NK-92 (cell line): ENCODE measurements at regions not wholly inside any gene's neighbourhood (a gene's known extent, or its start where the extent isn't known, plus 50 kb on each side); places are given as distances from the start of the nearest gene placed in this dataset.

Source experiments
- DNase-seq: peaks from one replicate; lab custom pipeline; 2025; ENCODE audit not compliant: unreplicated experiment; lab: John Stamatoyannopoulos, UW

DNA sequence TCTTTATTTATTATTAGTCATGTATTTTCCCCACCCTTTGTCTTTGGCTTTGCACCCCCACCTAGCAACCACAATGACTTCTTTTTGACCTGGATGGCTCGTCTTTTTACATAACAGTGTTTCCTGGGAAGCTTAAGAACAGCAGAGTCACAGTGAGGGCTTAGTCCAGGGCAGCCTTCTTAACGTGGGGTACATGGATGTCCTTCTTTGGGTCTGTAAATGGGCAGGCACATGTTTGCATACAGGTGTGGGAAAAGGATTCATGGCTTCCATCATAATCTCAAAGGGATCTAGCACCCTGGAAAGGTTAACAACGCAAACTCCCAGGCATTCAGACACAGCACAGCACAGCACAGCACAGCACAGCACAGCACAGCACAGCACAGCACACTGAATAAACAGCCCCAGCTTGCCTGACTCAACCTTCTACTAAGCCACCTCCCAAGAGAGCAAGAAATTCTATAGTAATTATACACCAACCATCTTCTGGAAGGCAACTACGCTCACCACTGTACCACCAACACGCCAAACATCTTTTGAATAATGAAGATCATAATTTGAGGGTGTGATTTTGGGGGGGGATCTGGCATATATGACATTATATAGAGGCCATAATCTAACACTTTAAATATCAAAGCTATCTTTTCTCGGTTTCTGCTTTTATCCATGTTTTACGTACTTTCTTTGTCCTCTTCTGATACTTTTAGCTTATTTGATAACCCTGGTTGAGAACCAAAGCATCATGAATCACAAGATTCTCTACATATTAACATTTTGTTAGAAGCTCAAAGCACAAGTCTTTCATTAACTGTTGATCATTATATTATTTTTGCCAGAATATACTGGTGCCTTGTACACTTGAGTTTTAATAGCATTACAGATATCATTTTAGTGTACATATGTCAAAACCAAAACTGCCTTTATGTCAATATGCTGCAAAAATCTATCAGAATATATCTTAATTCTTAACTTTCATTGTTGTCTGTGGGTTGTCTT lies 177.2 kb upstream of the KLF14 start:
- DNase-seq: no peak

DNA sequence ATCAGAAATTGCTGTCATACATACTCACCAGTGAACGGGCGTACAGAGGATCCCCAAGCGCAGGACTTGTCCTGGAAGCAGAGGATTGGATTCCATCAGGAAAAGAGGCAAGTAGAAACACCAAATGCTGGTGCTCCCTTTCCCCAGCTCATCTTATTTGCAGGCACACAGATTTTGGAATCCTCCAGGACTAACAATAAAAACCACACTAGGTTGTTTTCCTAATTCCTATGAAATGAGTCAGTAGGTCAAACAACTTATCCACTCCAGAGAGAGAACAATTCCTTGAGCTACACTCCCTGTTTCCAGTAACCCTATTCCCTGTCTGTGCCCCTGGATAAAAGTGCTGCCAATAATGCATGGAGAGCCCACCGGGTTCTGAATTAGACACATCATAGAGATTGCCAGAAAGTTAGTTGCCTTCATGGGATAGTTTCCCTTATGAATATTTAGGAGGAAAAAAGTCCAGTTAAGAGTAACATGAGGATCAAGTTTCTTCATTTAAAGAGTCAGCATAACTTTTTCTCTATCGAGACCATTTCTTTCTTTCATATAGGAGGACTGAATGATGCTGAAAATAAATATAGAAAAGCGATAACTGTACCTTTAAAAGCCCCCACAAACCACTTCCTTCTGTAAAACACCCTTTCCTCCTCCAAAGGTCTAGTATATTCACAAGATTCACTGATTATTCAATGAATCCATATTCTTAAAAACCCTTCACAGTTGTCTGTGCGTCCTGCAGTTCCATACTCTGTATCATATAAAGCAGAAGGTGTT lies 178.3 kb upstream of the KLF14 start:
- DNase-seq: no peak

DNA sequence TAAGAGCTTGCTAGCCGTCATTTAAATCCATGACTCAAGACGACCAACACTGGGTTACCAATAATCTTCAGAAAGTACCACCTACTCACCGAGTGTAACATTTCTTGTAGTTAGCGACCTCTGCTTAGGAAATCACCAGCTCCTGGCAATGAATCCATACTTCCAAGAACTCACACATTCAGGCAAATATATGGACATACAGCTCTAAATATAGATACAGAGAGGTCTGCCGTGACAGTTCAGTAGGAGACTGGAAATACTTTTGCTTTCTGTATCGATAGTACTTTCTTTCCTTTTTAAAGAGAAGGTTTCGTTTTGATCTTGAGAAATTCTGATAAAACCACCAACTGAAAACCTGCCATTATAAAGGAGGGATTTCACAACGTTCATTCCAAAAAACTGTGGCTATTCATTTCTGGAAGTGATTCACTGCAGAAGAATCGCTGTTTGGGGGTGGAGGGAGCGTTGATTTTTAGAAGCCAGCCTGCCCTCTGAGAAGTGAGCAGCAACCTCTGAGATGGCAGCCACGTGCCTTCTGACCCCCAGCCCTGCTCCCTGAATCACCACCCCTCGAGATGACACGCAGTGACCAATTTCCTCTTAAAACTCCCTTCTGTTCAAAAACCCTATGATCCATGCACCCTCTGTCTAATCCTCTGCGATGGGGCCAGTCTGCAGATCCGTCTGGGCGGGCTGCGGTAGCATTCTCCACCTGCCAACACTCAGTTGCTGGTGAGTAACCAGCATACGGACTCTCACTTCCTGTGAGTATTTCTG lies 179.0 kb upstream of the KLF14 start:
- DNase-seq: peak; percentile 22

DNA sequence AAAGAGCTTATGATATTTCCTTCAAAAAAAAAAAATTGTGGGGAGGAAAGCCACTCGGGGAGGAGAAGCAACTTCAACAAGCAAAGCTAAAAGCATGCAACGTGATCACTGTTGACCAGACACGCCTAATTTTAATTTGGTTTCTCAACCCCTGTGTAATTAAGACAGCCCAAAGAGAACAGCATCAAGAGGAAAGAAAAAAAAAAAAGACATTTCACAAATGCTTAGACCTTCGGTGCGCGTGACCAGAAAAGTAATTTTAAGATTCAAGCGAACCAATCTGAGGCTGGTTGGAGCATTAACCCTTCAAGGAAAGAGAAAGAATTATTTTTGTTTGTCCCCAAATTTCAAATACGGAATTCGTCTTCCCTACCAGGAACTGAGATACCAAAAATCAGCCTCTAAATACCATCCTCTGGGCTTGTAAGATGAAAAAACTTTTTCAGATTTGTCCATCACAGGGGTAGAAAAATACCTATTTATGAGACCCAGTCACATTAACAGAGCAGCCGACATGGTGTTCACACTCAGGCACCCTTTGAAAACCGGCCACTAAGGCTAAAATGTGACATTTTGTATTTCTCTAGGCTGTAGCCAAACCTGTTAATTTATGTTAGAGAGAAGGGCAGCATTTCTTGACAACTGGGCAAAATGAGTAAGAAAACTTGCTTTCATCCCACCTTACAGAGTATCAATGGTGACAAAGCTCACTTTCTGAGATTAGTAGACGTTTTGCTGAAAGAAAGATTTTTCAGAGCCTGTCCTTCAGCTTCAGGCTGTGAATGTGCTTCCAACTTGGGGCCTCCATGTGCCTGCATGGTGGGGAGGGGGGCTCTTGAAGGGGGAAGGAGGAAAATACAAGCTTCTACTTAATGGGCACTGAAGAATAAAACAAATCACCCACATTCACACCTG lies 179.9 kb upstream of the KLF14 start:
- no peak for DNase-seq

DNA sequence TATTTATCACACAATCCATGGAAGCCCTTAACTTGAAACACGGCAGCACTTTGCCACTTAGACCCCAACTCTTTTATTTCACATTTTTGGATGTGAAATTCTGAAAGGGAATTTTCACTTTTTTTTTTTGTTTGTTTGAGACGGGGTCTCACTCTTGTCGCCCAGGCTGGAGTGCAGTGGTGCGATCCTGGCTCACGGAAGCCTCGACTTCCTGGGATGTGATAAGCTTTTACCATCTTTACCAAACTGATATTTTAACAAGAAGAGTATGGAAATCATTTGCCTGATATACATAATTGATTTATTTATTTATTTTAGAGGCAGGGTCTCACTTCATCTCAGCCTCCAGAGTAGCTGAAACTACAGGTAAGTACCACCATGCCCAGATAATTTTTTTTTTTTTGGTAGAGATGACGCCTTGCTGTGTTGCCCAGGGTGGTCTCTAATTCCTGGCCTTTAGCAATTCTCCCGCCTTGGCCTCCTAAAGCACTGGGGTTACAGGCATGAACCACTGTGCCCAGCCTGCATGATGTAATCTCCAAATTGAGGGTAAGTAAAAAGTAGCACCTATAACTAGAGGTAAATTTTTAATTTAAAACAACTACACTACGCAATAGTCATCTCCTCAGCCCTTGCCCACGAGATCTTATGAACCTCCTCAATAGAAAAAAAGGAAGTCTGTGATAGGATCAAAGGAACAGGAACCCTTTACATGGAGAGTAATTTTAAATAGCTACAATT lies 180.7 kb upstream of the KLF14 start:
- DNase-seq: no peak

DNA sequence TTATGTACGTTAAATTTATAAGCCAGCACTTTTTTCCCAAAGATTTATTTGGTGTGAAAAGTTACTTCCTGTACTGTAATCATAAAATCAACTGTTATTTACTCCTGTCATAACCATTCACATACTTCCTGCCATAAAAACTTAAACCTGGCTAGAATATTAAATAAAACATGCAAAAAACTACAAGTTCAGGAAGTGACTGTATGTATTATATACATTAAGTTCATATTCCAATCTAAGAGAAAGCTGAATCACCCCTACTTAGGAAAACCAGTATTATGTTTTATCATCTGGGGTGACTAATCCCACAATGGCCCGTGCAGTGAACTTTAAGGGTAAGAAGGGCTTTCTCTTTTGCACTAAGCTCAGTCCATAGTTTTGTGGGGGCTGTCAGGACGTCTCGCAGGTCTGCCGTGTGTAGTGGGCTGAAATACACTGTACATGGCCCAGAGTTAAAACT lies 183.7 kb upstream of the KLF14 start:
- no peak for DNase-seq

DNA sequence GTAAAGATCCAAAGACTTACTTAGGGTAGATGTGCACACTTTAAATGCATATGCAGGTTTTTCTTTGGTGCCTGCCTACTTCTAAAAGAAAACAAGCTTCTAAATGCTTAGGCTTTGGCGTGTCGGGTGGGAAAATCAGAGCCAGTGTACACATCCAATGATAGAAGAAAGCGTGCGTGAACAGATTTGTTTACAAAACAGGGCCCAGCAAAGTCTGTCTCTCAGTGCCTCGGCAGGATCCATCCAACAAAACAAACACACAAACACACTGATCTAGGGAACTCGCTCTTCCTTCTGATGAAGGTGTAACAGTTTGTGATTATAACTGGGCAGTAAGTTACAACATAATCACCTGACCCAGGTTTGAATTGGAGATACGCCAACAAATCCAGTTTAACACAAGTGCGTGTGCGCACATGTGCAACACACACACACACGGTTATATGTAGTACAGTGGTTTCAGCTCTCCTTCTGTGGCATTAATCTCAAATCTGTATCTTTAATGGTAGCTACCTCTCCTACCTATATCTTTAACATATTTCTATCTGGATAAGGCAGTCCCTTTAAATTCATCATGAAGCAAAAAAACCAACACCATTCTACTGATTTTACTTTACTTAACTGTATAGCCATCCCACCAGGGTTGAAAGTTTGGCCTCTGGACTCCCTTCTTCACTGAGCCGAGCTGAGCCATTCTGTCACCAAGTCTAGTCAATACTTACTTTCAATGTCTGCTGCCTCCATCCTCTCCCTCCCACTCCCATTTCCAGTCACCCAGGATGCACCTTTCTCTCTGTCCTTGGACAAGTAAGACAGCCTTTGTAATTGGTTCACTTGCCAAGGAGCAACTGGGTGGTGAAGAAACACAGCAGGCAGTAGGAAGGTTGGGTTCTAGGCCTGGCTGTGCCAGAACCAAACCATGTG lies 184.4 kb upstream of the KLF14 start:
- no peak for DNase-seq

DNA sequence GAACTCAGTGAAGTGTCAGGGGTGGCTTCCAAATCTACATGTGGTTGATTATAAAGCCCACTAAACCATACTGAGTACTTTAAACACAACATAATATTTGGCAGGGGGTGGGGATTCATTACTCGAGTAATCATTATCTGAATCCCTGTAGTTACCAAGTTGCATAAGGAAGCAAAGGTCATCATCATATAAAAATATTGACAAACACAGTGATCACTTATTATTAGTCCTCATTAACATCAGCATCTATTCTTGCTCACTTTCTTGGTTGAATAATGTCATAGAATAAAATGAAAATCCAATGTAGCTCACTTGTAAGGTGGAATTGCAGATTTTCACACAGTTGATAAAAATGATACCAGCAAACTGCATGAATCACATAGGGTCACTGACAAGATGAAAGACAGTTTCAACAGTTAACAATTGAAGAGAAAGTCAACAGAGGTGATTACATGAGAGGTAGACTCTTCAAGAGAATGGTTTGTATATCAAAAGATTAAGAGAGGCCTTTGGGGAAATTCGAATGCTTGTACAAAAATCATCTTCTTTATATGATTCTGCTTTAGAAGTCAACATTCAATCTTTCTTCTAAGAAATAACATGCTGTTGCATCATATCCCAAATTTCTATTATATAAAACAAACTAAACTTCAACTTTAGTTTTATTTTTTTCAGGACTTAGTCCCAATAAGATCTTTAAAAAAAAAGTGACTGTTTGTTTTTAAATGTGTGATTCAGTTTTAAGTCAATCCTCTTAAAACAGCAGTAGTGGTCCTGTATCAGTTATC lies 185.5 kb upstream of the KLF14 start:
- no peak for DNase-seq

DNA sequence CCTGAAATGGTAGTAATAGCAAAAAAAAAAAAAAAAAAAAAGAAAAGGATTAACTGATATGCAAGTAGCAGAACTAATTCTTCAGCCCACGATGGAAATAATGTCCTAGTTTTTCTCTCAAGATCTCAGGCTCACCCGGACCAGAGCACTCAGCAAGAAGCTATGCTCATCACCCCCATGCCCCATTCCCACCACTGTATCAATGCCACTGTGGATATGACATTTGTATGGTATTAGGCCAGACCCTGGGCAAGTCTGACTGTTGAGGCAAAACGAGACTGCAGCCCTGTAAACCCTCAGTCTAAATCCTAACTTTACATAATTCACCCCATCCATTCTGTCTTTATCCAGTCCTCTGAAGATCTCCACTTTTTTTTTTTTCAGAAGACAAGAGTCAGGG lies 186.1 kb upstream of the KLF14 start:
- DNase-seq: no peak

DNA sequence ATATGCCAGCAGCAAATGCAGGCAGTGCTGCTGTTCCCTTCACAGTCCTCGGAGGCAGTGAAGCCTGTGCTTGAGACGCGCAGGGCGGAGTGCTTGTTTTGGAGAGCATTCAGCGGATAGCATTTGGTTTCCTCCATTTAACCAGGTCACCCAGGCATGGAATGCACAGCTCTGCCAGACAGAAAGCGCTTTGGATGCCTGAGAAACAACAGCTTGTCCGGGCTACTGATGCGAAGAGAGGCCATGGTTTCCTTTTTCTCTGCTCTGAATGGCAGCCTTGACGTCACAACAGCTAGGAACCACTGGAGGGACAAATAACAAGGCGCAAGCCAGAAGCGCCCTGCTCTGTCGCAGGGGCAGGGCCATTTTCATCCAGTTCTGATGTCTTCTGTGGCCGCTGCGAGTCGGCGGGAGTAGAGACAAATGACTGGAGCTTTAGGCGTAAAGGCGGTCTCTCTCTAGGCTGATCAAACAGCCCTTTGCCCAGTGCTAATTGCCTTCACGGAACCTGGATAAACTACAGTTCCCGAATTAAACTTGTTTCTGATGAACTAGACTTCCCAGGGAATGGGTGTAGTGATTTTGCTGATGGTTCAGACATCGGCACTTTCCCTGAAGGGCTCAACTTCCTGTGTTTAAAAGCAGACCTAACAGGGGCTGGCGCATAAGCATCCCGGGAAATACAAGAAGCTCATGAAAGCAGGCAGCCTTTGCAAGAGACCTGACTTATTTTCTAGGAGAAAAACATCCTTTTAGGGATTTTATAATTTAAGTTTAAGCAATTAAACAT lies 187.6 kb upstream of the KLF14 start:
- no peak for DNase-seq

DNA sequence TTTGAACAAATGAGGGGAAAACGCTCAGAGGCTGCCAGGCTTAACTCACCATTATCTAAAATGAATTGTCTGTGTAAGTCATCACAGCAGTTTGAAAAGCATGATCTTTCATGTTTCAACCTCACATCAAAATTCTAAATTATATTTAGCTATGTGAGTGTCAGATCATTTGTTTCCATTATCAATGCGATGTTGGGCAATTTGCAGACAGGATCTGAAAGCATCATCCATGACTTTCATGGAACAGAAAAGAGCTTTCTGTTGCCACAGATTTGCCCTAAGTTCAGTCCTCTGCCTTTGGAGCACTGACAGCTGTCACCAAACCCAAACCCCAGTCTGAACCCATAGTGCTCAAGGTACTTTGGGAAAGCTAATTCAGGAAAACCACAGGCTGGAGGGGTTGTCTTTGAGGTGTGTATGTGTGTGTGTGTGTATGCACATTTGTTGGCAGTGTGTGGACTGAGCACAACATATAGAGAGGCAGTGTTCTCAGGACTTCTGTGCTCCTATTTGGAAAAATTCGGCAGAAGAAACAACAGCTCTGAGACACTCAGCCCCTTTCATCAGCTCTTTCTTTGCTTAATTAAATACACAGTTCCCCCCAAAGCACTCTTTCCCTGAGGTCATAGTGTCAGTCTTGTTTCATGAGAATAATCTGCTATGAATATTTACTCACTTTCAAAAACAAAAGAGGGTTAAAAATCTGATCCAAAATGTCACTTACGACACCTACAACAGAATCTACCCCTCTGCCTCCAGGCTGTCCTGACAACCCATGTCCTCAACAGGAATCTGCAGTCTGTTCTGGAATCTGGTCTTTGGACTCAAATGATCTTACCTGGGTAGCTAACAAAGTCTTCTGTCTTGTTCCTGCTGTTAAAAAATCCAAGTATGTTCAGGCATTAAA lies 188.5 kb upstream of the KLF14 start:
- DNase-seq: no peak

DNA sequence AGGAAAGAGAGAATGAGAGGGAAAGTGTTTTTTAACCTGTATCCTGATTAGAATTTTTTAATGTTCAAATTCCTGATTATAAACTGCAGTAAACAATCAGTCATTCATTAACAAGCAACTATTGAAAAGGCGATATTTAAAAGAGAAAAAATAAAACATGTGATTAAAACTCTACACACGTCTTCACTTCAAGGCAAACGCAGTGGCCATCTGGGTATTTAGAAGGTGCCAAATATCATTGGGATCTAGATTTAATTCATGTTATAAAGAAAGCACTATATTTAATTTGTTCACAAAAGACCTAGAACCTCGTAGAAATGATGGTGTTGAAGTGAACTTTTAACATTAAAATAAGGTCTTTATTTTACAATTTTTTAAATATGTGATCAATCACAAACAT lies 189.4 kb upstream of the KLF14 start:
- DNase-seq: no peak

DNA sequence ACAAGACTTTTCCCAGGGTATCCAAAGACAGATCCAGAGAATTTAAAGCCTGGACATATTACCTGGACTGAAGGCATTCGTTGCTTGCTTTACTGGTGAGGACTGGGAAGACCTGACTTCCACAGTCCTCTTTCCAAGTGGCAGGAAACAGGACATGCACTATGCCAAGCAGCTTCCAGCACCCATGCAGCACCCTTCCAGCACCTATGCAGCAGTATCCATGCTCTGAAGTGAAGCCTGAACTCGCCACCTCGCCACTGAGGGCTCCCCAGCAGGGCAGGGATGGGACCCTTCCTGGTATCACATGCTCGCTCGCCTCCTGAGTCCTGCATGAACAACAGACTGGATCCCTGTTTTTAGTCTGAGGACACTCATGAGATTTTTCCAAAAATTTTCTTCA lies 189.9 kb upstream of the KLF14 start:
- no peak for DNase-seq

DNA sequence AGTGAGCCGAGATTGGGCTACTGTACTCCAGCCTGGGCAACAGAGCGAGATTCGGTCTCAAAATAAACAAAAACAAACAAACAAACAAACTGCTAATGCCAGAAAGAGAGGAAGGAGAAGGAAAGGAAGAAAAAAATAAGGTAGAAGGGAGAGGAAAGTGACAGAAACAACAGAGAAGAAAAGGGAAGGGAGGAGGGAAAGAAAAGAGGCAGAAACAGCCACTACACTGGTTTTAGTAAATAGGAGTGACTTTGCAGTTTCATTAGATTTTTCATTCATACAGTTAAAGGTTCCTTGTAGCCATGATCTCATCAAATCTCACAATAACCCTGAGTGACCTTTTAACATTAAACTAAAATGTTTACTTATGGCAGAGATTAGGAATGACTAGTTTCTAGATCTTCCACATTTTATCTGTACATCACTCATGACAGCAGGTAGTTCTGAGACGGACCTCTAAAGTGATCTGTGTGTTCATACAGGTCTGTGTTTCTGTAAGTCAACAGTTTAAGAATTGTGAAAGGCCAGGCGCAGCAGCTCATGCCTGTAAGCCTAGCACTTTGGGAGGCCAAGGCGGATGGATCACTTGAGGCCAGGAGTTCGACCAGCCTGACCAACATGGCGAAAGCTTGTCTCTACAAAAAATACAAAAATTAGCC lies 191.3 kb upstream of the KLF14 start:
- DNase-seq: no peak

DNA sequence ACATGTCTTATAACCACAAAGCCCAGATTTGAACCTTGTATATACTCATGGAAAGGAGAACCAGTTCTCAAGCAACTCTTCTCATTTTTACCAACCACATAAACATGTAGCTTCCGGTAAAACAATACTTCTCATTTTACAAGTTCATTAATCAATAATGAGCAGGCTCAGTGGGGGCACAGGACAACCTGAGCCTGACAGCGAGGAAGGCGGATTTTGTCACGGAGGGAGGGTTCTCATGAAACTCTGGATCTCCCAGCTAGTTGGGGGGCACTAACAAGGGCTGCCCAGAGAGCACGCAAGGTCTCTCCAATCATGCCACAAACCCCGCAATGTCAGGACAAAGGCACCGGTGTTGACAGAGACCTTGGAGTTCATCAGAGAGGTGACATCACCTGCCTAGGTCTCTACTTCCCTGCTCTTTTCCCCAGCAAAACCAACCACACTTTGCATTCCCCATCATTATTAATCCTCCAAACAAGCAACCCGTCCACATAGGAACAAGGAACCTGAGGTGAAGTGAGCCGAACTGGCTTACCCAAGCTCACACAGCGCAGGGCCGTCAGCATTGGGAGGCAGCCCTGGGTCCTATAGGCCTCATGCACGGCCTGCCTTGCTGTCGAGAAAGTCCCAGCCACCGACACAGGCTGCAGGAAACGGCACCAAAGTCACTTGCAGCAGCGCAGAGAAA lies 192.1 kb upstream of the KLF14 start:
- DNase-seq: no peak
